ENCODE measurements at regions not wholly inside any gene's neighbourhood (a gene's known extent, or its start where the extent isn't known, plus 50 kb on each side); places are given as distances from the start of the nearest gene placed in this dataset.

- Histone ChIP-seq H3K27me3 (ENCODE audit: insufficient read depth) (no peaks in the 10 kb centered on the region), H3K27ac (ENCODE audit: low read depth) (no peak overlapping the region), H3K4me2 (no peak overlapping the region), H2AFZ (no peak overlapping the region), H3K79me2 (replicated peaks; ENCODE audit: insufficient read depth) (no peaks in the 10 kb centered on the region), H3F3A (replicated peaks; ENCODE audit: low read depth) (no peaks in the 10 kb centered on the region), H3K4me1 (ENCODE audit: insufficient read depth) (no peaks in the 10 kb centered on the region), H3K9me2 (ENCODE audit: insufficient read depth) (0 out of 2 replicates have a peak, but pooled peaks cover 3% of the 10 kb centered on the region), H3K4me3 (no peak overlapping the region), H3K36me3 (ENCODE audit: insufficient read depth) (no peaks in the 10 kb centered on the region), H4K20me1 (replicated peaks; ENCODE audit: insufficient read depth) (no peaks in the 10 kb centered on the region)
- H3K36me3 Mint-ChIP-seq (ENCODE audit: low read depth): peaks cover 10% of the 10 kb centered on the region
- H3K27me3 Mint-ChIP-seq (ENCODE audit: insufficient read depth, low read depth, poor library complexity): no peaks in the 10 kb centered on the region
- peaks cover 21% of the 10 kb centered on the region; the same call in 2 of the 3 replicates for H3K9me3 Mint-ChIP-seq
- H3K27ac Mint-ChIP-seq: no peak overlapping the region; the same call in 1 of the 2 replicates
- TF ChIP-seq EZH2 (IDR thresholded peaks at IDR 0.05; ENCODE audit: low read depth, unreplicated experiment) (no peak), POLR2AphosphoS5 (IDR thresholded peaks at IDR 0.05; ENCODE audit: low read depth) (no peak), STAT1 (IDR thresholded peaks at IDR 0.05; ENCODE audit: unreplicated experiment) (no peak), CTCF (conservative IDR thresholded peaks at IDR 0.05; ENCODE audit: low read depth in 2 of 2) (no peak), ETS1 (IDR thresholded peaks at IDR 0.05) (no peak), JUNB (IDR thresholded peaks at IDR 0.05; ENCODE audit: unreplicated experiment) (no peak), CREB1 (CRISPR knock-in tag; IDR thresholded peaks at IDR 0.05; ENCODE audit: low read depth) (no peak), EZH2phosphoT487 (IDR thresholded peaks at IDR 0.05; ENCODE audit: unreplicated experiment) (no peak), ZNF331 (CRISPR knock-in tag; IDR thresholded peaks at IDR 0.05; ENCODE audit: low read depth) (no peak)
- DNase-seq (ENCODE audit: low spot score) (no peak), ATAC-seq (no peak)
- H3K4me1 Mint-ChIP-seq: no peaks in the 10 kb centered on the region
- H3K4me3 Mint-ChIP-seq: no peak overlapping the region
Observed at GRCh38 chr1:189226779-189227178, 1250.9 kb downstream of the BRINP3 start.

- ATAC-seq: no peak
- TF ChIP-seq ETS1 (IDR thresholded peaks at IDR 0.05) (no peak), CTCF (conservative IDR thresholded peaks at IDR 0.05; ENCODE audit: low read depth in 2 of 2) (no peak)
Observed at GRCh38 chr1:189237008-189237407, 1240.7 kb downstream of the BRINP3 start.

More at GRCh38 chr1:189237008-189237407, 1240.7 kb downstream of the BRINP3 start:
- H3K9me3 Mint-ChIP-seq: no peaks in the 10 kb centered on the region
- H3K36me3 Mint-ChIP-seq (ENCODE audit: low read depth): no peaks in the 10 kb centered on the region
- H3K36me3 ChIP-seq (ENCODE audit: insufficient read depth): no peaks in the 10 kb centered on the region
- peaks cover 3% of the 10 kb centered on the region; the same call in 1 of the 2 replicates for H3K9me2 ChIP-seq (ENCODE audit: insufficient read depth)
- DNase-seq (ENCODE audit: low spot score): no peak
- H2AFZ ChIP-seq: no peak overlapping the region
- H3F3A ChIP-seq (replicated peaks; ENCODE audit: low read depth): no peaks in the 10 kb centered on the region
- no peaks in the 10 kb centered on the region for H3K27me3 Mint-ChIP-seq (ENCODE audit: insufficient read depth, low read depth, poor library complexity)
- no peaks in the 10 kb centered on the region for H3K79me2 ChIP-seq (replicated peaks; ENCODE audit: insufficient read depth)
- H3K4me3 Mint-ChIP-seq: no peak overlapping the region
- H3K4me1 Mint-ChIP-seq: no peaks in the 10 kb centered on the region
- no peak overlapping the region for H3K27ac Mint-ChIP-seq
- H3K27ac ChIP-seq (ENCODE audit: low read depth): no peak overlapping the region
- no peaks in the 10 kb centered on the region for H4K20me1 ChIP-seq (replicated peaks; ENCODE audit: insufficient read depth)
- no peak overlapping the region for H3K4me3 ChIP-seq
- no peaks in the 10 kb centered on the region for H3K27me3 ChIP-seq (ENCODE audit: insufficient read depth)
- no peak overlapping the region for H3K4me2 ChIP-seq
- H3K4me1 ChIP-seq (ENCODE audit: insufficient read depth): no peaks in the 10 kb centered on the region

Data from GM23338 (cell line).